Endothelial cell of umbilical vein (primary cell): ENCODE measurements at regions not wholly inside any gene's neighbourhood (a gene's known extent, or its start where the extent isn't known, plus 50 kb on each side); places are given as distances from the start of the nearest gene placed in this dataset.

Experiments
- CTCF ChIP-seq, 2 donors: IDR thresholded peaks; 1 replicate in 1 of 2; 2 replicates in 1 of 2; pipeline ENCODE4 v1.5.1; 2011; ENCODE audit warnings: low read length in 2 of 2, mild to moderate bottlenecking in 2 of 2, moderate library complexity in 2 of 2, control low read depth in 1 of 2, inconsistent platforms in 1 of 2, low read depth in 1 of 2; ENCODE audit not compliant: insufficient read depth in 1 of 2; ENCODE audit errors: extremely low read depth in 1 of 2
- EZH2 ChIP-seq: IDR thresholded peaks from 2 replicates; pipeline ENCODE4 v1.6.1; 2012; ENCODE audit warnings: borderline replicate concordance, low read depth, mild to moderate bottlenecking, moderate library complexity, low read length, inconsistent platforms; ENCODE audit not compliant: severe bottlenecking
- JUN ChIP-seq: IDR thresholded peaks from 2 replicates; pipeline ENCODE4 v1.6.1; 2011; ENCODE audit warnings: borderline replicate concordance, low read depth; ENCODE audit not compliant: insufficient read length, insufficient read depth
- POLR2A ChIP-seq: IDR thresholded peaks from 2 replicates; pipeline ENCODE4 v1.6.1; 2012; ENCODE audit warnings: low read depth, mild to moderate bottlenecking, control low read depth, low read length
- POLR2AphosphoS5 ChIP-seq: IDR thresholded peaks from 2 replicates; pipeline ENCODE4 v1.6.1; 2012; ENCODE audit warnings: low read depth, mild to moderate bottlenecking, control low read depth, low read length, moderate library complexity; ENCODE audit not compliant: insufficient read depth

- TF ChIP-seq CTCF (IDR thresholded peaks at IDR 0.05; ENCODE audit: extremely low read depth in 1 of 2, insufficient read depth in 1 of 2, low read depth in 1 of 2, low read length in 2 of 2), result no peak
- TF ChIP-seq EZH2, result no peak
- TF ChIP-seq POLR2AphosphoS5, result no peak
- no peak for TF ChIP-seq POLR2A
- TF ChIP-seq JUN, result no peak
These were observed 179.6 kb downstream of the VAPA start for GRCh38 chr18:10093445-10093844.
